HepG2 (cell line): ENCODE measurements at regions not wholly inside any gene's neighbourhood (a gene's known extent, or its start where the extent isn't known, plus 50 kb on each side); places are given as distances from the start of the nearest gene placed in this dataset.
A peak's percentile ranks its signal among the peaks of the same experiment; 100 is the strongest.

Source experiments
- ATAC-seq: fragments of 200-7000 bp; cut with Tn5 transposase; 3 replicates; pipeline ENCODE4 v1.9.1; 2020; ENCODE audit warnings: mild to moderate bottlenecking, moderate library complexity
- BruUV-seq: library from RNA; stranded (reverse); fragments of 400-500 nt; replicated peaks from 2 replicates; lab custom pipeline; 2021; lab: Mats Ljungman, UMichigan
- CTCF ChIA-PET: fragments of 300-600 bp; formaldehyde crosslinking; extraction: SDS; loops from one replicate; lab custom pipeline; 2021; ENCODE audit warnings: low total read pairs, inconsistent platforms, low intra/inter-chr PET ratio; lab: Yijun Ruan, JAX
- POLR2A ChIA-PET: fragments of 350-600 bp; sonication (Branson Sonifier 250); formaldehyde crosslinking; loops from one replicate; lab custom pipeline; 2020; ENCODE audit warnings: antibody characterized with exemption, inconsistent platforms; lab: Yijun Ruan, JAX
- DNase-seq: peaks from one replicate; pipeline ENCODE4 v3.0.0-alpha.2; 2015; ENCODE audit warnings: low spot score
- FAIRE-seq: peaks from 3 replicates; lab custom pipeline; 2011; peaks lifted over from hg19 to GRCh38; lab: Jason Lieb, UNC
- H2AFZ ChIP-seq: one replicate; pipeline ENCODE4 v1.6.1; 2011; ENCODE audit warnings: low read length, inconsistent platforms
- H3K27ac ChIP-seq: fragments of 300-600 bp; 3 replicates; pipeline ENCODE4 v1.8.0; 2011; ENCODE audit warnings: mixed run types, mild to moderate bottlenecking, mixed read lengths, low read length, inconsistent platforms; ENCODE audit not compliant: insufficient read depth; ENCODE audit errors: extremely low read length
- H3K27me3 ChIP-seq, 2 experiments: fragments of 200-600 bp in 1 of 2; 2 replicates in 1 of 2; 3 replicates in 1 of 2; pipeline versions ENCODE4 v1.6.0 to v1.8.0; 2011; ENCODE audit warnings: low read length in 2 of 2, mild to moderate bottlenecking in 2 of 2, moderate library complexity in 2 of 2, inconsistent platforms in 1 of 2; ENCODE audit not compliant: insufficient read depth in 2 of 2, control insufficient read depth in 1 of 2
- H3K36me3 ChIP-seq, 2 experiments: fragments of 200-600 bp in 1 of 2; replicated peaks in 1 of 2; 2 replicates in 1 of 2; 3 replicates in 1 of 2; pipeline versions ENCODE4 v1.5.1 to v1.8.0; 2011; ENCODE audit warnings: low read length in 2 of 2, inconsistent platforms in 1 of 2; ENCODE audit not compliant: insufficient read depth in 2 of 2, control insufficient read depth in 1 of 2
- H3K4me1 ChIP-seq: 2 replicates; pipeline ENCODE4 v1.5.1; 2012; ENCODE audit warnings: low read length, inconsistent platforms; ENCODE audit not compliant: insufficient read depth
- H3K4me2 ChIP-seq: 2 replicates; pipeline ENCODE4 v1.6.0; 2011; ENCODE audit warnings: low read depth, low read length, inconsistent platforms
- H3K4me3 ChIP-seq, 3 experiments: fragments of 200-600 bp in 1 of 3; sonication (generic), shearing (Covaris generic) in 1 of 3; replicated peaks in 1 of 3; 2 replicates each; pipeline ENCODE4 v1.5.1; 2011 to 2016; ENCODE audit warnings: low read length in 3 of 3, inconsistent platforms in 2 of 3, low read depth in 2 of 3, mild to moderate bottlenecking in 2 of 3, control low read depth in 1 of 3, mixed read lengths in 1 of 3; ENCODE audit not compliant: insufficient read depth in 1 of 3
- H3K79me2 ChIP-seq: one replicate; pipeline ENCODE4 v1.6.1; 2011; ENCODE audit warnings: low read length, inconsistent platforms; ENCODE audit not compliant: insufficient read depth
- H3K9ac ChIP-seq: 2 replicates; pipeline ENCODE4 v1.6.0; 2011; ENCODE audit warnings: mild to moderate bottlenecking, low read depth, low read length, inconsistent platforms; ENCODE audit not compliant: insufficient read depth
- H3K9me3 ChIP-seq: 2 replicates; pipeline ENCODE4 v1.5.1; 2012; ENCODE audit warnings: mild to moderate bottlenecking, low read length
- H4K20me1 ChIP-seq: 2 replicates; pipeline ENCODE4 v1.6.0; 2011; ENCODE audit warnings: inconsistent platforms, mild to moderate bottlenecking, low read length, moderate library complexity; ENCODE audit not compliant: insufficient read depth
- CBX1 ChIP-seq: IDR thresholded peaks from one replicate; pipeline ENCODE4 v1.6.1; 2016; ENCODE audit warnings: antibody characterized with exemption, low read depth
- CTCF ChIP-seq: sonication (generic); formaldehyde crosslinking; IDR thresholded peaks from 2 replicates; pipeline ENCODE4 v1.5.0; 2020; ENCODE audit warnings: mild to moderate bottlenecking, missing genetic modification reagents, moderate library complexity
- MBNL3 ChIP-seq: fragments of 250-450 bp; sonication (Bioruptor Pico); conservative IDR thresholded peaks from 2 replicates; pipeline ENCODE4 v1.8.0; 2022; ENCODE audit warnings: mild to moderate bottlenecking, inconsistent platforms
- STAG1 ChIP-seq: sonication (generic); formaldehyde crosslinking; IDR thresholded peaks from 2 replicates; pipeline ENCODE4 v1.4.0; 2020; ENCODE audit warnings: missing genetic modification reagents
- TRIM22 ChIP-seq: fragments of 450-650 bp; IDR thresholded peaks from 2 replicates; pipeline ENCODE4 v1.6.1; 2017
- ZBTB46 ChIP-seq: sonication (generic); formaldehyde crosslinking; IDR thresholded peaks from 2 replicates; pipeline ENCODE4 v1.4.0; 2020; ENCODE audit warnings: mild to moderate bottlenecking, missing genetic modification reagents, borderline replicate concordance
- ZNF121 ChIP-seq: sonication (generic); formaldehyde crosslinking; IDR thresholded peaks from 2 replicates; pipeline ENCODE4 v1.5.0; 2020; ENCODE audit warnings: mild to moderate bottlenecking, missing genetic modification reagents
- ZNF367 ChIP-seq: sonication (generic); formaldehyde crosslinking; IDR thresholded peaks from 2 replicates; pipeline ENCODE4 v1.4.0; 2020; ENCODE audit warnings: missing genetic modification reagents, borderline replicate concordance
- WGBS: methylation state at CpG from one replicate; pipeline ENCODE4 v1.1.6; 2017; ENCODE audit warnings: low lambda C conversion rate; 5-methylcytosine and 5-hydroxymethylcytosine counted together
- in situ Hi-C: cut with HindIII; loops from 2 replicates; pipeline ENCODE4 v1.10.0; 2017; ENCODE audit warnings: low pct_unique_long_range_greater_than_20kb; ENCODE audit not compliant: extremely low pct_ligation_motif_present
- intact Hi-C: fragments of 100-400 bp; cut with micrococcal nuclease; formaldehyde crosslinking; loops from one replicate; pipeline ENCODE4 v1.10.0; 2022; ENCODE audit not compliant: unreplicated experiment
- TF ChIP-seq, protein P1 (sequence below): sonication (generic); formaldehyde crosslinking; IDR thresholded peaks from 2 replicates; pipeline ENCODE4 v1.4.0; 2020; ENCODE audit warnings: missing genetic modification reagents

DNA sequence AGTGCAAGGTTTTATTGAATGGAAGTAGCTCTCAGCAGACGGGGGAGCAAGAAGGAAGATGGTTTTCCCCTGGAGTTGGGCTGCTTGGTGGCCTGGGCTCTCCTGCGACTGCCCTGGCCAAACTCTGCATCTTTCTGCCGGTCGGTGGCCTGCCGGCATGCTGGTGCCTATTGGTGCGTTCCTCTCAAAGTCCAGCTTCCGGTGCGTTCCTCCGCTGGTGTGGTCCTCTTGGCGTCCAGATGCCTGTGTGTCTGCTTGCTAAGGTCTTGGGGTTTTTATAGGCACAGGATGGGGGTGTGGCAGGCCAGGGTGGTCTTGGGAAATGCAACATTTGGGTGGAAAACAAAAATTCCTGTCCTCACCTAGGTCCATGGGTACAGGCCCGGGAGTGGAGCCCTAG is 567.4 kb upstream of the CNTN5 start (continued):
- TF ChIP-seq ZBTB46 (no peak), MBNL3 (CRISPR knock-in tag) (no peak), ZNF121 (CRISPR knock-in tag) (no peak), ZNF367 (no peak), CBX1 (no peak)
- TF ChIP-seq, protein P1, sequence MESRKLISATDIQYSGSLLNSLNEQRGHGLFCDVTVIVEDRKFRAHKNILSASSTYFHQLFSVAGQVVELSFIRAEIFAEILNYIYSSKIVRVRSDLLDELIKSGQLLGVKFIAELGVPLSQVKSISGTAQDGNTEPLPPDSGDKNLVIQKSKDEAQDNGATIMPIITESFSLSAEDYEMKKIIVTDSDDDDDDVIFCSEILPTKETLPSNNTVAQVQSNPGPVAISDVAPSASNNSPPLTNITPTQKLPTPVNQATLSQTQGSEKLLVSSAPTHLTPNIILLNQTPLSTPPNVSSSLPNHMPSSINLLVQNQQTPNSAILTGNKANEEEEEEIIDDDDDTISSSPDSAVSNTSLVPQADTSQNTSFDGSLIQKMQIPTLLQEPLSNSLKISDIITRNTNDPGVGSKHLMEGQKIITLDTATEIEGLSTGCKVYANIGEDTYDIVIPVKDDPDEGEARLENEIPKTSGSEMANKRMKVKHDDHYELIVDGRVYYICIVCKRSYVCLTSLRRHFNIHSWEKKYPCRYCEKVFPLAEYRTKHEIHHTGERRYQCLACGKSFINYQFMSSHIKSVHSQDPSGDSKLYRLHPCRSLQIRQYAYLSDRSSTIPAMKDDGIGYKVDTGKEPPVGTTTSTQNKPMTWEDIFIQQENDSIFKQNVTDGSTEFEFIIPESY (CRISPR knock-in tag) = no peak

GRCh38 chr11:98455500-98456307 is 565.0 kb upstream of the CNTN5 start:
- POLR2A ChIA-PET = no interaction called here
- Histone ChIP-seq H4K20me1 (no peaks in the 10 kb centered on the region), H3K4me3 (no peak overlapping the region), H3K9ac (no peak overlapping the region), H2AFZ (no peak overlapping the region), H3K4me2 (no peak overlapping the region), H3K9me3 (no peaks in the 10 kb centered on the region), H3K36me3 (no peaks in the 10 kb centered on the region), H3K79me2 (no peaks in the 10 kb centered on the region), H3K27me3 (no peaks in the 10 kb centered on the region; a peak in 1 of 5 replicates), H3K27ac (no peak overlapping the region), H3K4me1 (no peaks in the 10 kb centered on the region)
- 12% methylated on average over 13 of the region's 14 CpGs for WGBS
- DNase-seq (peak; percentile 10), ATAC-seq (peak; percentile 57; the same call in 2 of the 3 replicates), FAIRE-seq (no peak)
- in situ Hi-C loops = loop anchor here (25.0 kb wide), 1 partner anchor 557 kb away; the partner anchor contains the start of gene CNTN5
- BruUV-seq = no TSS peak
- CTCF ChIA-PET = no interaction called here
- intact Hi-C loops = loop anchor here (2.0 kb wide), 1 partner anchor 561 kb away; no protein-coding TSS in a partner anchor
- TF ChIP-seq STAG1 (CRISPR knock-in tag) = peak; percentile 32
- TF ChIP-seq TRIM22 = no peak
- 0 out of 2 replicates have a peak, but pooled peaks have one; percentile 9 for TF ChIP-seq CTCF (CRISPR knock-in tag)
